Mesendoderm (in vitro differentiated cells): ENCODE measurements at regions not wholly inside any gene's neighbourhood (a gene's known extent, or its start where the extent isn't known, plus 50 kb on each side); places are given as distances from the start of the nearest gene placed in this dataset.
"Not testable (repeated sequence)": the region's sequence is repeated elsewhere in the genome, so short reads cannot be mapped to it uniquely, and the experiment has no call there.

Source experiments
- DNase-seq: peaks from one replicate; pipeline ENCODE4 v3.0.0; 2013
- H2AK5ac ChIP-seq: 2 replicates; pipeline ENCODE4 v1.6.1; 2013; ENCODE audit warnings: low read length, inconsistent platforms
- H2BK120ac ChIP-seq: 2 replicates; pipeline ENCODE4 v1.6.1; 2013; ENCODE audit warnings: low read depth, mild to moderate bottlenecking, low read length, moderate library complexity, mixed read lengths
- H2BK15ac ChIP-seq: replicated peaks from 2 replicates; pipeline ENCODE4 v1.6.1; 2013; ENCODE audit warnings: low read depth, mild to moderate bottlenecking, moderate library complexity
- H2BK5ac ChIP-seq: 2 replicates; pipeline ENCODE4 v1.6.1; 2013; ENCODE audit warnings: low read length, inconsistent platforms
- H3K18ac ChIP-seq: 2 replicates; pipeline ENCODE4 v1.6.1; 2013; ENCODE audit warnings: mild to moderate bottlenecking, low read length, mixed read lengths
- H3K23ac ChIP-seq: one replicate; pipeline ENCODE4 v1.6.1; 2013; ENCODE audit warnings: low read length
- H3K27ac ChIP-seq: 2 replicates; pipeline ENCODE4 v1.5.1; 2013; ENCODE audit warnings: low read depth, mild to moderate bottlenecking, inconsistent platforms, low read length, moderate library complexity
- H3K27me3 ChIP-seq: 2 replicates; pipeline ENCODE4 v1.6.1; 2013; ENCODE audit warnings: low read length, control low read depth, mild to moderate bottlenecking, inconsistent platforms; ENCODE audit not compliant: insufficient read depth, poor library complexity
- H3K36me3 ChIP-seq: 2 replicates; pipeline ENCODE4 v1.6.1; 2013; ENCODE audit warnings: low read length, inconsistent platforms; ENCODE audit not compliant: control insufficient read depth, insufficient read depth
- H3K4ac ChIP-seq: one replicate; pipeline ENCODE4 v1.6.1; 2013; ENCODE audit warnings: low read depth, mild to moderate bottlenecking, low read length, moderate library complexity
- H3K4me1 ChIP-seq: 2 replicates; pipeline ENCODE4 v1.6.1; 2013; ENCODE audit warnings: low read depth, low read length, inconsistent platforms; ENCODE audit not compliant: control insufficient read depth
- H3K4me2 ChIP-seq: 2 replicates; pipeline ENCODE4 v1.6.1; 2013; ENCODE audit warnings: low read length
- H3K4me3 ChIP-seq: 2 replicates; pipeline ENCODE4 v1.5.1; 2013; ENCODE audit warnings: mild to moderate bottlenecking, low read length
- H3K56ac ChIP-seq: one replicate; pipeline ENCODE4 v1.6.1; 2013; ENCODE audit warnings: low read length
- H3K79me1 ChIP-seq: 2 replicates; pipeline ENCODE4 v1.6.1; 2013; ENCODE audit warnings: low read length, inconsistent platforms
- H3K79me2 ChIP-seq: 2 replicates; pipeline ENCODE4 v1.6.1; 2013; ENCODE audit warnings: mild to moderate bottlenecking, low read length; ENCODE audit not compliant: control insufficient read depth, insufficient read depth
- H3K9ac ChIP-seq: 2 replicates; pipeline ENCODE4 v1.6.1; 2013; ENCODE audit warnings: low read length, inconsistent platforms
- H4K5ac ChIP-seq: one replicate; pipeline ENCODE4 v1.6.1; 2013; ENCODE audit warnings: low read length
- H4K8ac ChIP-seq: one replicate; pipeline ENCODE4 v1.6.1; 2013; ENCODE audit warnings: low read depth, mild to moderate bottlenecking, control low read depth, low read length, moderate library complexity
- WGBS: extraction: QIAGEN DNeasy Blood & Tissue Kit; methylation state at CpG from one replicate; pipeline ENCODE4 v1.1.7; 2013; ENCODE audit warnings: low lambda C conversion rate, missing lambda C conversion rate; ENCODE audit not compliant: insufficient coverage; ENCODE audit errors: extremely low coverage; 5-methylcytosine and 5-hydroxymethylcytosine counted together

GRCh38 chr2:175677880-175678279, 324.2 kb downstream of the LNPK start:
- H3K18ac ChIP-seq, result no peak overlapping the region
- no peak overlapping the region for H3K9ac ChIP-seq
- H3K56ac ChIP-seq, result no peak overlapping the region
- H2BK5ac ChIP-seq, result no peak overlapping the region
- H2AK5ac ChIP-seq, result no peak overlapping the region
- no peaks in the 10 kb centered on the region for H3K79me2 ChIP-seq
- no peak overlapping the region for H3K4ac ChIP-seq
- H3K36me3 ChIP-seq, result no peaks in the 10 kb centered on the region
- no CpG with 5 or more reads among the region's 2 CpGs for WGBS
- H2BK120ac ChIP-seq, result no peak overlapping the region
- H3K27me3 ChIP-seq, result no peaks in the 10 kb centered on the region
- no peak overlapping the region for H2BK15ac ChIP-seq
- H3K79me1 ChIP-seq, result no peaks in the 10 kb centered on the region
- no peak overlapping the region for H4K8ac ChIP-seq
- no peak for DNase-seq
- H3K23ac ChIP-seq, result no peak overlapping the region
- H4K5ac ChIP-seq, result no peak overlapping the region
- no peak overlapping the region for H3K27ac ChIP-seq
- H3K4me1 ChIP-seq, result no peaks in the 10 kb centered on the region
- H3K4me2 ChIP-seq, result no peak overlapping the region
- H3K4me3 ChIP-seq, result no peak overlapping the region

DNA sequence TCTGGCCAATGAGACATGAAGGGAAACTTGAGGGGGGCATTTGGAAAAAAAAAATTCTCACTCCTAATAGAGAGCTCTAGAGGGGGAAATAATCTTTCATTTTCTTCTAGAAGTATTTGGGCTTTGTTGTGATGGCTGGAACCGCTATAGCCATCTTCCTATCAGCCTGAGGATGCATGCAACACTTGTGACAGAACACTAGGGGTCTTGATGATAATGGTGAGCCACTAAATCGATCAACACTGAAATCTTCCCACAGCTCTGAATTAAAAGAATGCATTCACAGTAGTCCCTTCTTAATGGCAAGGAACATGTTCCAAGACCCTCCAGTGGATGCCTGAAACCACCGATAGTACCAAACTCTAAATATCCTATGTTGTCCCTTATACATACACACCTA, 325.3 kb downstream of the LNPK start:
- no peak overlapping the region for H3K18ac ChIP-seq
- H2BK120ac ChIP-seq, result no peak overlapping the region
- H3K4me3 ChIP-seq, result no peak overlapping the region
- H3K27me3 ChIP-seq, result no peaks in the 10 kb centered on the region
- no peak overlapping the region for H3K9ac ChIP-seq
- H2BK15ac ChIP-seq, result no peak overlapping the region
- no peaks in the 10 kb centered on the region for H3K79me1 ChIP-seq
- no peak overlapping the region for H3K56ac ChIP-seq
- no peaks in the 10 kb centered on the region for H3K4me1 ChIP-seq
- H4K8ac ChIP-seq, result no peak overlapping the region
- no peaks in the 10 kb centered on the region for H3K79me2 ChIP-seq
- H2BK5ac ChIP-seq, result no peak overlapping the region
- WGBS, result no CpG with 5 or more reads among the region's 3 CpGs
- DNase-seq, result peak; percentile 19
- no peak overlapping the region for H3K4me2 ChIP-seq
- H3K36me3 ChIP-seq, result no peaks in the 10 kb centered on the region
- H2AK5ac ChIP-seq, result no peak overlapping the region
- no peak overlapping the region for H3K4ac ChIP-seq
- no peak overlapping the region for H4K5ac ChIP-seq
- no peak overlapping the region for H3K27ac ChIP-seq
- H3K23ac ChIP-seq, result no peak overlapping the region

DNA sequence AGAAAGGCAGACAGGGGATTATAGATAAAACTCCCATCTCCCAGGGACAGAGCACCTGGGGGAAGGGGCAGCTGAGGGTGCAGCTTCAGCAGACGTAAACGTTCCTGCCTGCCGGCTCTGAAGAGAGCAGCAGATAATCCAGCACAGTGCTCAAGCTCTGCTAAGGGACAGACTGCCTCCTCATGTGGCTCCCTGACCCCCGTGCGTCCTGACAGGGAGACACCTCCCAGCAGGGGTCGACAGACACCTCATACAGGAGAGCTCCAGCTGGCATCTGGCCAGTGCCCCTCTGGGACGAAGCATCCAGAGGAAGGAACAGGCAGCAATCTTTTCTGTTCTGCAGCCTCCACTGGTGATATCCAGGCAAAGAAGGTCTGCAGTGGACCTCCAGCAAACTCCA, 333.3 kb downstream of the LNPK start:
- not testable (repeated sequence) for H3K79me2 ChIP-seq, H3K23ac ChIP-seq, DNase-seq, H2BK5ac ChIP-seq, H2BK120ac ChIP-seq, H3K27me3 ChIP-seq, H3K9ac ChIP-seq, H4K8ac ChIP-seq, H2BK15ac ChIP-seq, H3K56ac ChIP-seq, H3K79me1 ChIP-seq, H3K4ac ChIP-seq, H4K5ac ChIP-seq, H3K4me3 ChIP-seq, H3K4me1 ChIP-seq, H3K18ac ChIP-seq, H3K4me2 ChIP-seq, H3K36me3 ChIP-seq, H2AK5ac ChIP-seq, H3K27ac ChIP-seq
- no CpG with 5 or more reads among the region's 7 CpGs for WGBS

DNA sequence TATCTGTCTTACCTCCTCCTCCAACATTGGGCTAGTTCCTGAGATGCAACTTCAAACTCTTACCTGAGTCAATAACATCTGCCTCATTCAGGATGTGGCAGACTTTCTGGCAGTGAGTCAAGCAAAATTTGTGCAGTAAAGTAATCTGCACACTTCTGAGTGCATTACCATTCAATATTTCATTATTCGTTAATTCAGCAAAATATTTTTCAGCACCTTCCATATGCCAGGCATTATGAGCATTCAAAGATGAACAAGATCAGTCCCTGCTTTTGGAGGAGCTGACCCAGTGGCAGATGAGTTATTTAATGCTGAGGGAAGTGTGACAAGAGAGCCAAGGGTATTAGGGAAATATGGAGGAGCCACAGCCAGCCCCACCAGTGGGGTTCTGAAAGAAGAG, 339.7 kb downstream of the LNPK start:
- Histone ChIP-seq H4K5ac (no peak overlapping the region), H3K4ac (no peak overlapping the region), H3K56ac (no peak overlapping the region), H3K4me1 (no peaks in the 10 kb centered on the region), H3K4me3 (no peak overlapping the region), H3K4me2 (no peak overlapping the region), H2BK15ac (no peak overlapping the region), H3K9ac (no peak overlapping the region), H2AK5ac (no peak overlapping the region), H3K27ac (no peak overlapping the region), H3K79me1 (no peaks in the 10 kb centered on the region), H2BK120ac (no peak overlapping the region), H2BK5ac (no peak overlapping the region), H3K36me3 (no peaks in the 10 kb centered on the region), H3K18ac (no peak overlapping the region), H3K23ac (no peak overlapping the region), H3K27me3 (no peaks in the 10 kb centered on the region), H4K8ac (no peak overlapping the region), H3K79me2 (no peaks in the 10 kb centered on the region)
- no peak for DNase-seq
- WGBS, result no CpG with 5 or more reads among the region's 1 CpG

GRCh38 chr2:175648577-175649063, 353.4 kb downstream of the LNPK start:
- no peak overlapping the region for H3K9ac ChIP-seq
- H2BK5ac ChIP-seq, result no peak overlapping the region
- H3K36me3 ChIP-seq, result no peaks in the 10 kb centered on the region
- H4K5ac ChIP-seq, result no peak overlapping the region
- no peak overlapping the region for H3K4me2 ChIP-seq
- H3K4ac ChIP-seq, result no peak overlapping the region
- no peak overlapping the region for H2AK5ac ChIP-seq
- no peak overlapping the region for H3K4me3 ChIP-seq
- DNase-seq, result no peak
- H2BK120ac ChIP-seq, result no peak overlapping the region
- no peak overlapping the region for H3K27ac ChIP-seq
- H3K79me1 ChIP-seq, result no peaks in the 10 kb centered on the region
- no CpG with 5 or more reads among the region's 1 CpG for WGBS
- H2BK15ac ChIP-seq, result no peak overlapping the region
- no peak overlapping the region for H3K18ac ChIP-seq
- H3K4me1 ChIP-seq, result no peaks in the 10 kb centered on the region
- H3K27me3 ChIP-seq, result no peaks in the 10 kb centered on the region
- H4K8ac ChIP-seq, result no peak overlapping the region
- no peak overlapping the region for H3K23ac ChIP-seq
- H3K79me2 ChIP-seq, result no peaks in the 10 kb centered on the region
- H3K56ac ChIP-seq, result no peak overlapping the region

GRCh38 chr2:175647058-175647457, 355.0 kb downstream of the LNPK start:
- Histone ChIP-seq H3K56ac (no peak overlapping the region), H3K27ac (no peak overlapping the region), H3K4me1 (no peaks in the 10 kb centered on the region), H3K79me1 (no peaks in the 10 kb centered on the region), H3K36me3 (no peaks in the 10 kb centered on the region), H2BK120ac (no peak overlapping the region), H3K23ac (no peak overlapping the region), H3K4me3 (no peak overlapping the region), H2AK5ac (no peak overlapping the region), H4K8ac (no peak overlapping the region), H3K79me2 (no peaks in the 10 kb centered on the region), H3K9ac (no peak overlapping the region), H4K5ac (no peak overlapping the region), H3K4me2 (no peak overlapping the region), H2BK5ac (no peak overlapping the region), H3K27me3 (no peaks in the 10 kb centered on the region), H3K18ac (no peak overlapping the region), H2BK15ac (no peak overlapping the region), H3K4ac (no peak overlapping the region)
- WGBS, result no CpG with 5 or more reads among the region's 2 CpGs
- DNase-seq, result no peak
